Skeletal muscle tissue (tissue), 3 donors: ENCODE measurements at regions not wholly inside any gene's neighbourhood (a gene's known extent, or its start where the extent isn't known, plus 50 kb on each side); places are given as distances from the start of the nearest gene placed in this dataset.
"Not testable (repeated sequence)": the region's sequence is repeated elsewhere in the genome, so short reads cannot be mapped to it uniquely, and the experiment has no call there.

ENCODE experiments used
- H3K27ac ChIP-seq: one replicate; pipeline ENCODE4 v1.7.0; 2013; ENCODE audit warnings: mild to moderate bottlenecking, low read depth, low read length, inconsistent platforms
- H3K27me3 ChIP-seq, 3 donors: one replicate each; pipeline ENCODE4 v1.7.0; 2013; ENCODE audit warnings: low read length in 3 of 3; ENCODE audit not compliant: control insufficient read depth in 3 of 3, insufficient read depth in 3 of 3
- H3K36me3 ChIP-seq, 3 donors: one replicate each; pipeline ENCODE4 v1.7.0; 2013; ENCODE audit warnings: low read length in 3 of 3; ENCODE audit not compliant: control insufficient read depth in 3 of 3, insufficient read depth in 3 of 3
- H3K4me1 ChIP-seq, 3 donors: one replicate each; pipeline ENCODE4 v1.7.0; 2013; ENCODE audit warnings: low read length in 3 of 3, mild to moderate bottlenecking in 3 of 3; ENCODE audit not compliant: control insufficient read depth in 3 of 3, insufficient read depth in 3 of 3
- H3K4me3 ChIP-seq, 3 donors: one replicate each; pipeline ENCODE4 v1.7.0; 2013; ENCODE audit warnings: low read length in 3 of 3
- H3K9ac ChIP-seq, 3 donors: one replicate each; pipeline ENCODE4 v1.7.0; 2013; ENCODE audit warnings: low read length in 3 of 3, mild to moderate bottlenecking in 3 of 3, moderate library complexity in 2 of 3, low read depth in 1 of 3
- H3K9me3 ChIP-seq, 3 donors: one replicate each; pipeline ENCODE4 v1.7.0; 2013; ENCODE audit warnings: low read length in 3 of 3; ENCODE audit not compliant: control insufficient read depth in 3 of 3
- donor health status: Osteomylitis.

DNA sequence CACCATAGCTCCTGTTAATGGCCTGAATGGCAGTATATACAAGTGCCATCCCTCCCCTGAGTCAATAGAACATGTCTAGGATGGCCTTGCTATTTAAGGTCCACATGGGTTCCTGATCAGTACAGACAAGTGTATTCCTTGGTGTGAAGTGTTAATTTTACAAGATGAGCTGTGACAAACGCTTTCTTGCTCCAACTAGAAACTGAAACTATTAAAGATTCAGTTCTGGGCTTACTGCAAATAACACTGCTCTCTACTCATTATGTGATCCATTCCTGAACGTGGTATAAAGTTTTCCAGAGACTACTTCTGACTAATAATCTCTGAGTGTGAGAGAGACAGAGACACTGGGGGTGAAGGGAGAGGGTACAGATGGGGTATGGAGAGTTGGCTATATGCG is 198.0 kb upstream of the FBXL4 start:
- no peaks in the 10 kb centered on the region for H3K9me3 ChIP-seq
- no peak overlapping the region for H3K4me3 ChIP-seq
- H3K27ac ChIP-seq: no peak overlapping the region
- H3K9ac ChIP-seq: no peak overlapping the region
- no peaks in the 10 kb centered on the region for H3K36me3 ChIP-seq
- no peaks in the 10 kb centered on the region for H3K4me1 ChIP-seq
- H3K27me3 ChIP-seq: no peaks in the 10 kb centered on the region

DNA sequence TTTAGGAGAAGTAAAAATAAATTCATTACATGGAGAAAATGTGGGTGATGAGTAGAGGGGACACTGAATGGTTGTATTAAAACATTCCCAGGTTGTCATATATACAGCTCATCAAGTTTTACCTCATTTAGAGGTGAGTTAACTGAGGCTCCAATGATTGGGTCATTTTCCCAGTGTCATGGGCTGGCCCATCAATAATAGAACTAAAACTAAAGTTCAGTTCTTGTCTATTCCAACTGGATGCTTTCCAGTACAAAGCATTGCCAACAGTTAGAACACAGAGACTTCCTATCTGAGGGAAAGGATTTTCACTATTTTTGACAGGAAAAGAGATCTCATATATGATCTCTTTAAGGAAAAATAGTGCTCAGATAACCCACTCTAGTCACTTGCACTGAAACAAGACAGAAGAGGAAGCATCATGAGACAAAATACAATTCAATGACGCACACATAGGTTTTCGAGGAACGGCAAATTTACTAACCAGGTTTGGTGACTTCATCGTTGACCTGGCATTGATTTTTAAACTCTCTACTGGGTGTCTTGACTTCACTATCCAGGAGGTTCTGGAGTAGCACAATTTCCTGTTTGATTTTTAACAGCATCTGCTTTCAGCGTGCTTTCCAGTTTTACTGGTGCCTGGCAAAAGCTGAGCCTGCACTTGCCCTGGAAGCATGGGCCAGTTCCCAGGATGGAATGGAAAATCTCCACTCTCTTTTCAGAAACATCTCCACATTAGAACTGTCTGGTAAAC is 195.5 kb upstream of the FBXL4 start:
- Histone ChIP-seq H3K9ac (no peak overlapping the region), H3K27me3 (no peaks in the 10 kb centered on the region), H3K9me3 (no peaks in the 10 kb centered on the region), H3K4me1 (no peaks in the 10 kb centered on the region), H3K36me3 (no peaks in the 10 kb centered on the region), H3K27ac (no peak overlapping the region), H3K4me3 (no peak overlapping the region)

DNA sequence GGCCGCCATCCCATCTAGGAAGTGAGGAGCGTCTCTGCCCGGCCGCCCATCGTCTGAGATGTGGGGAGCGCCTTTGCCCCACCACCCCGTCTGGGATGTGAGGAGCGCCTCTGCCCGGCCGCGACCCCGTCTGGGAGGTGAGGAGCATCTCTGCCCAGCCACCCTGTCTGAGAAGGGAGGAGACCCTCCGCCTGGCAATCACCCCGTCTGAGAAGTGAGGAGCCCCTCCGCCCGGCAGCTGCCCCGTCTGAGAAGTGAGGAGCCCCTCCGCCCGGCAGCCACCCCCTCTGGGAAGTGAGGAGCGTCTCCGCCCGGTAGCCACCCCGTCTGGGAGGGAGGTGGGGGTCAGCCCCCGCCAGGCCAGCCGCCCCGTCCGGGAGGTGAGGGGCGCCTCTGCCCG is 194.2 kb upstream of the FBXL4 start:
- not testable (repeated sequence) for H3K4me3 ChIP-seq, H3K9ac ChIP-seq, H3K27me3 ChIP-seq, H3K27ac ChIP-seq, H3K9me3 ChIP-seq, H3K4me1 ChIP-seq, H3K36me3 ChIP-seq

DNA sequence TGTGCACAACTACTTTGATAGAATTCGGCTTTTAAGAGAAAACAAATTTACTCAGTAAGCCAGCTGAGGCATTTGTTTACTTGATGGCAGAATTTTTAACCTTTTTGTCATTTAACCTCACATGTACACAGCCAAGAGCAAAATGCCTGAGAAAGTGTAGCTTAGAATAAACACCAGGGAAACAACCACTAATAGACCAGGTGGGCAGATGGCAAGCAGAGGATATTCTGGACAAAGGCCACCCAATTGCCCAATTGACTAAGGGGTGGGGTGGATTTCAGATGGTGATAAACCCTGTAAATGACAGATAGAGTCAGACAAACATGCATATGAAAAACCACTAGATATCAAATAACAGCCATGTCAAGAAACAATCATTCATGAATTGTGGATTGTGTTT is 190.7 kb upstream of the FBXL4 start:
- Histone ChIP-seq H3K9me3 (no peaks in the 10 kb centered on the region), H3K4me3 (no peak overlapping the region), H3K27ac (no peak overlapping the region), H3K4me1 (no peaks in the 10 kb centered on the region), H3K36me3 (no peaks in the 10 kb centered on the region), H3K27me3 (no peaks in the 10 kb centered on the region), H3K9ac (no peak overlapping the region)

DNA sequence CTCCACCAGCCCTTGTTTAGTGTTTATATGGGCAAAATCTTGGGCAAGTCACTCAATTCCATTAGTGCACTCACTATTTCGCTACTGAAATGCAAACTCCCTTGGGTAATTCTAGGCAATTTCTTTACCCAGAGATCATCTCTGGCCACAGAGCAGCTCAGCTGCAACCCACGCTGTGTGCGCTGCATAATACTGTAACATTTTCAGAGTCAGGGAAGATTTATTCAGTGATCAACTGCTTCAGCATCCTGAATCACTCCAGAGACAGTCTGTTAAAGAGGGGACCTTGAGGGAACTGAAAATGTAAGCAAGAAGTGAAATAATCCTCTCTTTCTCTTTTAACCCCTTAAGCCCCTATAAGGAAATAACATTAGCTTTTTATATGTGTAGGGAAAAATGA is 189.6 kb upstream of the FBXL4 start:
- H3K27ac ChIP-seq: no peak overlapping the region
- H3K36me3 ChIP-seq: no peaks in the 10 kb centered on the region
- no peak overlapping the region for H3K4me3 ChIP-seq
- no peaks in the 10 kb centered on the region for H3K9me3 ChIP-seq
- H3K27me3 ChIP-seq: no peaks in the 10 kb centered on the region
- H3K9ac ChIP-seq: no peak overlapping the region
- no peaks in the 10 kb centered on the region for H3K4me1 ChIP-seq

DNA sequence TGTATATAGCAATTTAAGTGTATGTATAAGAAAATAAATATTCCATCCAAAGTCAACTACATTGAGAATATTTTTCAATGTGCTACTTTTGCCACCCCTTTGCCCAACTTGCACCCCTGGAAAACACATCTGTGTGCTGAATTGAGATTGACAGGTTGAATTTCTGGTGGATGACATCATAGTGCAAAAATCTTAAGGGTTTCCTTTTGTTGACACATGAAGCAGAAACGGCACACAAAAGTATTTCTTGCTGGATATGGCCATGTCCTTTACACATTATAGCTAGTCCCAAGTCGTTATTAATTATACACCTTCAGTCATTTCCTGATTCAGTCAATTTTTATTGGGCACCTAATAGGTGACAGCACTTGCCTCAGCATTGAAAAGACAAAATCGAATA is 188.7 kb upstream of the FBXL4 start:
- H3K4me1 ChIP-seq: no peaks in the 10 kb centered on the region
- no peaks in the 10 kb centered on the region for H3K9me3 ChIP-seq
- H3K36me3 ChIP-seq: no peaks in the 10 kb centered on the region
- H3K9ac ChIP-seq: no peak overlapping the region
- no peaks in the 10 kb centered on the region for H3K27me3 ChIP-seq
- H3K27ac ChIP-seq: no peak overlapping the region
- no peak overlapping the region for H3K4me3 ChIP-seq

DNA sequence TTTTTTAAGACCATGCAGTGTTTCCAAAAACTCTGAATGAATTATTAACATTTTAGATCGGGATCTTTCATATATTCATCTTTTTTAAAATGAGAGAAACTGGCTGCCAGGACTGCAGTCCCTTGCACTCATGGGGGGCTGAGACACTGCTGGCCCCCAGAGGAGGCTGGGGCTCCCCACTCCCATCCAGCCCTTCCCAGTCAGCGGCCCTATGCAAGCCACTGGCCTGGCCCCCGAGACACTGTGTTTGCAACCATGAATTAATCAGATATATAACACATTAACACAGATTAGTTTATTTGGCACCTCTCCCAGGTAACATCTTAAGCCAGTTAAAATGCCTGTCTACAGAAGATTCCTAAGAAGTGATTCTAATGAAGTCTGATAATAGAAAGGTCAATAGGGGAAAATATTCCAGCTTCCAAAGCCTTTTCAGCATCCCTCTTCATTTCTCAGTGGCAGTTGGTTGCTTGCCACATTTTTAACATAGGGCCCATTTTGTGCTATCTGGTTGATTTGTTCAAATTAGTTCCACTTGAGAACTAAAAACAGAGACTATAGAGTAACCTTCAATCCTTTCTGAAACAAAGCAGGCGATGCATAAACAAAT is 184.4 kb upstream of the FBXL4 start:
- H3K4me3 ChIP-seq: no peak overlapping the region

DNA sequence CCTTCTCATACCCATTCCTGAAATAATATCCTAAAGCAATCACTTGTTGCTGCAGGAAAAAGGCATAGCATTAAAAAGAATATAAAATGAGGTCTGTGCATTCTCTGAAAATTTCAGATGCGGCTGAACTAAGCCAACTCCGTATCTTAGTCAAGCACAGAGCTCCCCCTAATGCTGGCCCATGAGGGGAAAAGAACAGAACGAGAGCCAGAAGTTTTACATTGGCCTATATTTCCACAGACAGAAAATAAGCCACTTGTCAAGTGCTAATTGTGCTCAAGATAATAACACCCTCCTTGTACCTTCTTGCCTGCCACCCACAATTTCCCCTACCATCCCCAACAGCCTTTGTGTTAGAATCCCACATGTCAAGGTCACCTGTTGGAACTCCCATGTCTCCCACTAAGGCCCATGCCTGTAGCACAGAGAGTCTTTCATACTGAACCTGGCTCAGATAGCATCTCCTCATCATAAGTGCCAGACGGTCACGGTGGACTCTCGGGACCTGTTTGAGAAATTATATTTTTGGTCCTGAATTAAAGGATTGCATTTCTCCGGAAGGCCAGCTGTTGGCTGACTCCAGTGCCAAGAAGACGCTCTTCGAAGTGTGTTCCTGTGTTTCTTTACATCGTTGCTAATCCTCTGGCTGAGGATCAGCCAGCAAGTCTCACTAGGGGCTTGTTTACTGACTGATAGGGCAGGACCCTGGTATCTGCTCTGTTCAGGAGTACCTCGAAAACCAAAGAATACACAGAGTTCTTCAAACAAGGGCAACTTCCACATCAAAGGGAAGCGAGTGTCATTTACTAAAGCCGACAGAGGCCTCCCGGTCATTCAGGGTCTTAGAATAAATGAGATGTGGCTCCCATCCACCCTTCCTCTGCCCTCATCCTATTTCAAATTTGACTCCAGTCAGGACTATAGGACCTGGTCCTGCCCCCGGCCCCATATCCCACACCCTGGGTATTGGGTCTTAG is 183.4 kb upstream of the FBXL4 start:
- no peak overlapping the region for H3K4me3 ChIP-seq
- no peaks in the 10 kb centered on the region for H3K36me3 ChIP-seq
- no peaks in the 10 kb centered on the region for H3K9me3 ChIP-seq
- no peak overlapping the region for H3K9ac ChIP-seq
- no peaks in the 10 kb centered on the region for H3K27me3 ChIP-seq
- no peak overlapping the region for H3K27ac ChIP-seq
- H3K4me1 ChIP-seq: no peaks in the 10 kb centered on the region

More for the DNA sequence above, 184.4 kb upstream of the FBXL4 start:
- no peaks in the 10 kb centered on the region for H3K36me3 ChIP-seq
- no peak overlapping the region for H3K27ac ChIP-seq
- H3K4me1 ChIP-seq: no peaks in the 10 kb centered on the region
- H3K9me3 ChIP-seq: no peaks in the 10 kb centered on the region
- no peaks in the 10 kb centered on the region for H3K27me3 ChIP-seq
- no peak overlapping the region for H3K9ac ChIP-seq

DNA sequence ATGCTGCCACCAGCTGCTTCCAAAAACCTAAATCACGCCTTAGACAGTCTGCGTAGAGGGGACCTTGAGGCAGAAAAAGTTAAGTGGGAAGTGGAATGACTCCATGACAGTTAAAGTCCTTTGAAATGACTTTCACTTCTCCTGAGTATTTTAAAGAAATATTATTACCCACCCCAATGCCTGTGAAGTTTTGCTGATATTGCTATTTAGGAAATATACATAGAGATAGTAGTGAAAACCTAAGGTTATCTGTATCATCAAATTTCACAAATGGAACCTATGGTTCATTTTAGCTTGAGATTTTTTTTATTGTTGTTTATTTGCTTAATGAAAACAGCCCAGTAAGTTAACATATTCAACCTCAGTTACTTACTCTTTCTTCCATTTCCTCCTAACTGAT is 182.1 kb upstream of the FBXL4 start:
- Histone ChIP-seq H3K9me3 (no peaks in the 10 kb centered on the region), H3K4me1 (no peaks in the 10 kb centered on the region), H3K27me3 (no peaks in the 10 kb centered on the region), H3K9ac (no peak overlapping the region), H3K4me3 (no peak overlapping the region), H3K27ac (no peak overlapping the region), H3K36me3 (no peaks in the 10 kb centered on the region)

DNA sequence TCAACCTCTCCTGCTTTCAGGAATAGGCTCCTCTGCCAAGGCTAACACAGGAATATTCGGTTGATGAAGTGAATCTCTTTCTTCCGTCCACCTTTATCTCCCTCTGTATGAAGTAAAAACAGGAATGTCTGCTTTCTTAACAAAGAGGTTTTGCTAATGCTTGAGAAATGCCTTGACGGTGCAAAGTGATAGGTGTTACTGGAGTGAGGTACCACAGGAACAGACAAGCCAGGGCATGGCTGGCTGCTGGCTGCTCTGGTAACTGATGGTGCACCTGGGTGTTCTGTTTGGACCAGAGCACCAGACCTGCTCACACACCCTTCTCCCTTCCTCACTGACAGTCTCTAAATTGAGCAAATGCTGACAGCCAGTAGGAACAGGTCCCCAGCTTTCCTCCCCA is 174.0 kb upstream of the FBXL4 start:
- H3K4me1 ChIP-seq: no peaks in the 10 kb centered on the region
- peaks cover 0 to 10% (median 0%) of the 10 kb centered on the region in 3 donors for H3K27me3 ChIP-seq
- H3K4me3 ChIP-seq: no peak overlapping the region
- no peak overlapping the region for H3K27ac ChIP-seq
- H3K9me3 ChIP-seq: no peaks in the 10 kb centered on the region
- no peaks in the 10 kb centered on the region for H3K36me3 ChIP-seq
- H3K9ac ChIP-seq: no peak overlapping the region
